ENCODE measurements at regions not wholly inside any gene's neighbourhood (a gene's known extent, or its start where the extent isn't known, plus 50 kb on each side); places are given as distances from the start of the nearest gene placed in this dataset.

GRCh38 chr3:193903966-193904365, 232.0 kb upstream of the HES1 start:
- Mint-ChIP-seq H3K9me3 (peaks cover 29% of the 10 kb centered on the region), H3K36me3 (ENCODE audit: low read depth) (peaks cover 9% of the 10 kb centered on the region), H3K4me3 (peak overlapping the region; percentile 0), H3K27me3 (ENCODE audit: low read depth, poor library complexity) (peaks cover 4% of the 10 kb centered on the region), H3K27ac (peak overlapping the region; percentile 29), H3K4me1 (peaks cover 69% of the 10 kb centered on the region)
- no peak for DNase-seq
- TF ChIP-seq CTCF (IDR thresholded peaks at IDR 0.05) = no peak

DNA sequence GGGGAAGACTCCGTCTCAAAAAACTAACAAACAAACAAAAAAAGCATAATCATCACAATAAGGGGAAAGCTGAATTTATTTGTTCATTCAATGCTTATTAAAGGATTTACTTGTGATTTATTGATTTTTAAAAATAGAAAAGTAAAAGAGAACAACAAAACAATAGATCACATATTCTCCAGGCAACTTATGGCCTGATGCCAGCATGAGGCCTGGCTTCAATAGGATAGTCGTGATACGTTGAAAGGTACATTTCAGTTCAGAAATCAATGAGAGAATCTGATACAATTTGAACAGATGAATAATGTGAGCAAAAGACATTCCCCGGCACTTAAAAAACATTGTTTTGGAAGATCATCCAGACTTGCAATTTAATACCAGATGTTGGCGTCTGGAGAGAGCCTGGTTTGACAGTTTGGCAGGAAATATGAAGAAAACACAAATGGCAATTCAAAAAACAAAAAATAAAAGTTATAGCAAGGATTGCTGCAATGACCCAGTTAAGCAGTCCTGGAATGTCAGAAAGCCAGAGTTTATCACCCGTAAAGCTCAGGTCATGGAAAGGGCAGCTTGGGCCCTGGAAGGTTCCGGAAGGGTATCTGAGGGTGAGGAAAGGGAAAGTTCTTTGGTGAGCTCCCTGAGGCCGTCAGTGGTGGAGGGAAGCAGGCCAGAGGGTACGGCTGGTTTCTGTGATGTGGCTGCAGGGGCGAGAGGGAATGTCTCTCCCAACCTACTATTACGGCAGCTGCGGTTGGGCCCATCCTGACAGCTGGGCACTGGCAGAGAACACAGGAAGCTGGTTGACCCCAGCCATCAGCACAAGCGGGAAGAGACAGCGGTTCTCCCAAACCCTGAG, 230.2 kb upstream of the HES1 start:
- DNase-seq = no peak
- H3K9me3 Mint-ChIP-seq = peaks cover 20% of the 10 kb centered on the region
- no peak for TF ChIP-seq CTCF (IDR thresholded peaks at IDR 0.05)
- H3K4me1 Mint-ChIP-seq = peaks cover 68% of the 10 kb centered on the region
- no peak overlapping the region for H3K4me3 Mint-ChIP-seq
- H3K27ac Mint-ChIP-seq = no peak overlapping the region
- H3K27me3 Mint-ChIP-seq (ENCODE audit: low read depth, poor library complexity) = peaks cover 5% of the 10 kb centered on the region
- H3K36me3 Mint-ChIP-seq (ENCODE audit: low read depth) = peaks cover 9% of the 10 kb centered on the region

DNA sequence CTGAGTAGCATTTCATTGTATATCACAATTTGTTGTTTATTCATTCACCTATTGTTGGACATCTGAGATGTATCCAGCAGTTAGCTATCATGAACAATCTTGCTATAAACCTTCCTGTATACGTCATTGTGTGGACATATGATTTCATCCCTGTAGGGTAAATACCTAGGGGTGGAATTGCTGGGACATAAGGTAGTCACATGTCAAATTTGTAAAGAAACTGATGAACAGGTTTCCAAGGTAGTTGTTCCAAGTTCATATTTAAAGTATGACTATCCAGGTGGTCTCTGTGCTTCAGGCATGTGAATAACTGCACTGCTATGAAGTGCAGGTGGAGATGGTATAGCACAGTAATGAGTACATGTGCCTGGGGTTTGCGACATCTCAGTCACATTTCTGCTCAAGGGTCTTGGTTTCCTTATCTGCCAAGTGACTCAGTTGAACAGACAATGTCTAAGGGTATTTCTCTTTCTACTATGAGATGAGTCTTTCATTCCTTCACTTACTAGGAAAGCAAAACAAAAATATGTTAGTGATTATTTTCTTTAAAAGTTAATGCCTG, 229.0 kb upstream of the HES1 start:
- no peak for DNase-seq
- Mint-ChIP-seq H3K9me3 (peaks cover 15% of the 10 kb centered on the region), H3K27ac (no peak overlapping the region), H3K4me3 (no peak overlapping the region), H3K27me3 (ENCODE audit: low read depth, poor library complexity) (peaks cover 6% of the 10 kb centered on the region), H3K36me3 (ENCODE audit: low read depth) (peaks cover 9% of the 10 kb centered on the region), H3K4me1 (peaks cover 74% of the 10 kb centered on the region)
- TF ChIP-seq CTCF (IDR thresholded peaks at IDR 0.05) = no peak

GRCh38 chr3:193908181-193908744, 227.7 kb upstream of the HES1 start:
- H3K27me3 Mint-ChIP-seq (ENCODE audit: low read depth, poor library complexity) = peaks cover 11% of the 10 kb centered on the region
- H3K27ac Mint-ChIP-seq = no peak overlapping the region

GRCh38 chr3:193909387-193909786, 226.6 kb upstream of the HES1 start:
- H3K9me3 Mint-ChIP-seq = peaks cover 15% of the 10 kb centered on the region
- no peak for DNase-seq
- peaks cover 69% of the 10 kb centered on the region for H3K4me1 Mint-ChIP-seq
- peaks cover 18% of the 10 kb centered on the region for H3K27me3 Mint-ChIP-seq (ENCODE audit: low read depth, poor library complexity)
- H3K27ac Mint-ChIP-seq = no peak overlapping the region
- TF ChIP-seq CTCF (IDR thresholded peaks at IDR 0.05) = no peak
- peaks cover 9% of the 10 kb centered on the region for H3K36me3 Mint-ChIP-seq (ENCODE audit: low read depth)
- no peak overlapping the region for H3K4me3 Mint-ChIP-seq

More at GRCh38 chr3:193908181-193908744, 227.7 kb upstream of the HES1 start:
- H3K4me3 Mint-ChIP-seq = no peak overlapping the region
- peaks cover 15% of the 10 kb centered on the region for H3K9me3 Mint-ChIP-seq
- peaks cover 71% of the 10 kb centered on the region for H3K4me1 Mint-ChIP-seq
- DNase-seq = no peak
- H3K36me3 Mint-ChIP-seq (ENCODE audit: low read depth) = peaks cover 9% of the 10 kb centered on the region
- no peak for TF ChIP-seq CTCF (IDR thresholded peaks at IDR 0.05)

Data from nephron progenitor cell (in vitro differentiated cells).